PC-9 (cell line): ENCODE measurements at regions not wholly inside any gene's neighbourhood (a gene's known extent, or its start where the extent isn't known, plus 50 kb on each side); places are given as distances from the start of the nearest gene placed in this dataset.

Experiments used
- BruUV-seq: library from RNA; stranded (reverse); fragments of 400-500 nt; replicated peaks from 2 replicates; lab custom pipeline; 2021; lab: Mats Ljungman, UMichigan
- CTCF ChIA-PET: fragments of 300-600 bp; sonication (Branson Sonifier 250); formaldehyde crosslinking; loops from one replicate; lab custom pipeline; 2022; ENCODE audit warnings: antibody characterized with exemption; lab: Charles Lee
- POLR2A ChIA-PET: fragments of 300-600 bp; sonication (Branson Sonifier 250); formaldehyde crosslinking; loops from one replicate; lab custom pipeline; 2022; ENCODE audit warnings: antibody characterized with exemption; ENCODE audit not compliant: unreplicated experiment; lab: Charles Lee
- DNase-seq, 2 experiments: peaks; one replicate each; pipeline versions ENCODE4 v3.0.0 to v3.0.0-alpha.2; 2015 to 2022; ENCODE audit warnings: mixed read lengths in 1 of 2
- H2AFZ ChIP-seq: fragments of 200-600 bp; sonication (generic); 2 replicates; pipeline ENCODE4 v1.8.1; 2017; ENCODE audit warnings: antibody characterized with exemption
- H3F3A ChIP-seq: fragments of 200-600 bp; sonication (generic); 2 replicates; pipeline ENCODE4 v1.8.1; 2017; ENCODE audit warnings: antibody characterized with exemption, mild to moderate bottlenecking, low read depth; ENCODE audit not compliant: insufficient read depth
- H3K27ac ChIP-seq: fragments of 200-600 bp; sonication (generic); 2 replicates; pipeline ENCODE4 v1.6.1; 2016; ENCODE audit warnings: mixed run types
- H3K27me3 ChIP-seq: fragments of 200-600 bp; sonication (generic); 2 replicates; pipeline ENCODE4 v1.6.1; 2016; ENCODE audit warnings: low read depth, mixed run types; ENCODE audit not compliant: insufficient read depth
- H3K36me3 ChIP-seq: fragments of 200-600 bp; sonication (generic); 2 replicates; pipeline ENCODE4 v1.6.1; 2016; ENCODE audit warnings: low read depth, mixed run types
- H3K4me1 ChIP-seq: fragments of 200-600 bp; sonication (generic); replicated peaks from 2 replicates; pipeline ENCODE4 v1.6.1; 2016; ENCODE audit warnings: mixed run types; ENCODE audit not compliant: insufficient read depth
- H3K4me2 ChIP-seq: fragments of 200-600 bp; sonication (generic); 2 replicates; pipeline ENCODE4 v1.6.1; 2017; ENCODE audit warnings: mixed run types
- H3K4me3 ChIP-seq: fragments of 200-600 bp; sonication (generic); 2 replicates; pipeline ENCODE4 v1.6.1; 2016; ENCODE audit warnings: mixed run types
- H3K79me2 ChIP-seq: fragments of 200-600 bp; sonication (generic); 2 replicates; pipeline ENCODE4 v1.6.1; 2017; ENCODE audit warnings: low read depth, mixed run types
- H3K9me2 ChIP-seq: fragments of 200-600 bp; sonication (generic); 2 replicates; pipeline ENCODE4 v1.8.1; 2017; ENCODE audit warnings: mild to moderate bottlenecking; ENCODE audit not compliant: insufficient read depth
- H3K9me3 ChIP-seq: fragments of 200-600 bp; sonication (generic); 2 replicates; pipeline ENCODE4 v1.8.1; 2016; ENCODE audit warnings: low read depth; ENCODE audit not compliant: insufficient read depth
- H4K20me1 ChIP-seq: fragments of 200-600 bp; sonication (generic); 2 replicates; pipeline ENCODE4 v1.8.1; 2017; ENCODE audit not compliant: insufficient read depth
- EZH2 ChIP-seq: fragments of 200-600 bp; sonication (generic); IDR thresholded peaks from 2 replicates; pipeline ENCODE4 v1.8.0; 2017; ENCODE audit warnings: antibody characterized with exemption, low read depth
- intact Hi-C: fragments of 100-400 bp; cut with micrococcal nuclease; formaldehyde crosslinking; loops from one replicate; pipeline ENCODE4 v1.10.0; 2022; ENCODE audit not compliant: unreplicated experiment
- TF ChIP-seq, protein P1 (sequence below): fragments of 200-600 bp; sonication (generic); conservative IDR thresholded peaks from 2 replicates; pipeline ENCODE4 v1.6.1; 2017; ENCODE audit warnings: mixed run types, antibody characterized with exemption, mild to moderate bottlenecking, moderate library complexity

DNA sequence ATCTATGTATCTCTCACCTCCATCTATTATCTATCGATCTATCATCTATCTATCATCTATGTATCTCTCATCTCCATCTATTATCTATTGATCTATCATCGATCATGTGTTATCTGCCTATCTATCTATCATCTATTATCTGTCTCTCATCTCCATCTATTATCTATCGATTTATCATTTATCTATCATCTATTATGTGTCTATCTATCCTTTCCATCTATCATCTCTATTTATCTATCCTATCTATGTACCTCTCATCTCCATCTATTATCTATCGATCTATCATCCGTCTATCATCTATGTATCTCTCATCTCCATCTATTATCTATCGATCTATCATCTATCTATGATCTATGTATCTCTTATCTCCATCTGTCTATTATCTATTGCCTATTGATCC, 188.1 kb downstream of the ASMT start:
- H3K4me1 ChIP-seq: no peaks in the 10 kb centered on the region
- intact Hi-C loops: no loop called here
- H3K79me2 ChIP-seq: no peaks in the 10 kb centered on the region
- ChIA-PET CTCF (no interaction called here), POLR2A (no interaction called here)
- H3F3A ChIP-seq: peaks cover 7% of the 10 kb centered on the region
- H3K27me3 ChIP-seq: peaks cover 12% of the 10 kb centered on the region
- BruUV-seq: no TSS peak
- DNase-seq: no peak
- no peaks in the 10 kb centered on the region for H3K9me2 ChIP-seq
- H3K36me3 ChIP-seq: no peaks in the 10 kb centered on the region
- no peak overlapping the region for H3K27ac ChIP-seq
- H4K20me1 ChIP-seq: no peaks in the 10 kb centered on the region
- TF ChIP-seq, protein P1, sequence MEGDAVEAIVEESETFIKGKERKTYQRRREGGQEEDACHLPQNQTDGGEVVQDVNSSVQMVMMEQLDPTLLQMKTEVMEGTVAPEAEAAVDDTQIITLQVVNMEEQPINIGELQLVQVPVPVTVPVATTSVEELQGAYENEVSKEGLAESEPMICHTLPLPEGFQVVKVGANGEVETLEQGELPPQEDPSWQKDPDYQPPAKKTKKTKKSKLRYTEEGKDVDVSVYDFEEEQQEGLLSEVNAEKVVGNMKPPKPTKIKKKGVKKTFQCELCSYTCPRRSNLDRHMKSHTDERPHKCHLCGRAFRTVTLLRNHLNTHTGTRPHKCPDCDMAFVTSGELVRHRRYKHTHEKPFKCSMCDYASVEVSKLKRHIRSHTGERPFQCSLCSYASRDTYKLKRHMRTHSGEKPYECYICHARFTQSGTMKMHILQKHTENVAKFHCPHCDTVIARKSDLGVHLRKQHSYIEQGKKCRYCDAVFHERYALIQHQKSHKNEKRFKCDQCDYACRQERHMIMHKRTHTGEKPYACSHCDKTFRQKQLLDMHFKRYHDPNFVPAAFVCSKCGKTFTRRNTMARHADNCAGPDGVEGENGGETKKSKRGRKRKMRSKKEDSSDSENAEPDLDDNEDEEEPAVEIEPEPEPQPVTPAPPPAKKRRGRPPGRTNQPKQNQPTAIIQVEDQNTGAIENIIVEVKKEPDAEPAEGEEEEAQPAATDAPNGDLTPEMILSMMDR: no peak
- TF ChIP-seq EZH2: no peak
- H3K4me3 ChIP-seq: no peak overlapping the region
- peaks cover 9% of the 10 kb centered on the region; the same call in 1 of the 2 replicates for H3K9me3 ChIP-seq
- no peak overlapping the region for H2AFZ ChIP-seq
- no peak overlapping the region for H3K4me2 ChIP-seq

DNA sequence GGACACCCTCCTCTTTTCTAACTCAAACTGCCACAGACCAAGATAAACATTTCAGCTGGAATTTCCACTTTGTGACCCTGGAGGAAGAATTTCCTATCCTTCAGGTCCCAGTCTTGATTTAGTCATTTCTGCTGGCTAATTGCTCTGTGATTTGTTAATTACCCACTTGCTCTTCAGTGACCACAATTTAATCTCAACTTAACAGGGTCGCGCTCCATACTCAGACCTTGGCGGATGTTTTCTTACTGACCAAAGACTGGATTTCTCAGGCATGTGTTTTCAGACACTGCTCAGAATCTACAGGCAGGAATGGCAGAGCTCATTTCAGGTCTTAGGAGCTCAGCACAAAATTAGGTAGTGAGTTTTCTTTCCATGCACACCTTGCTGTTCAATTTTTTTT, 188.9 kb downstream of the ASMT start:
- BruUV-seq: no TSS peak

DNA sequence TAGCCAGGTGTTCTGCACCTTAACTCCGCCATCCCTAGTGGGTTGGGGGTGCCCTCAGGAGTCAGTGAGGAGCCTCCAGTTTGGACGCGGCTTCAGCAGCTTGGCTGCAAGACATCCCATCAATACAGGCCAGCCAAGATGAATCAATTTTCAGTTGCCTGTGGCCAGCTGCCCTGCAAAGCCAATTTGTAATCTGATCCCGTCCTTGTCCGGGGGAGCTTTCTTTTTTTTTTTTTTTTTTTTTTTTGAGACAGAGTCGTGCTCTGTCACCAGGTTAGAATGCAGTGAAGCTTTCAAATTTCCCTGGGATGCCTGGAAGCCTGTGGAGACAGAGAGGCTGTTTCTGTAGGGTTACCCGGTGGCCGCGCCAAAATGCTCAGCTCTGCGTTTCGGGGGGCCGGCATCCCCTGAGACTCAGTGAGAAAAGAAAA, 192.5 kb downstream of the ASMT start:
- Histone ChIP-seq H4K20me1 (no peaks in the 10 kb centered on the region), H3F3A (no peaks in the 10 kb centered on the region), H3K4me1 (no peaks in the 10 kb centered on the region), H3K27me3 (peaks cover 6% of the 10 kb centered on the region), H3K4me2 (no peak overlapping the region), H2AFZ (no peak overlapping the region), H3K27ac (no peak overlapping the region), H3K9me3 (0 out of 2 replicates have a peak, but pooled peaks cover 5% of the 10 kb centered on the region), H3K4me3 (no peak overlapping the region), H3K36me3 (no peaks in the 10 kb centered on the region), H3K79me2 (no peaks in the 10 kb centered on the region), H3K9me2 (no peaks in the 10 kb centered on the region)
- ChIA-PET POLR2A (no interaction called here), CTCF (no interaction called here)
- DNase-seq: no peak
- intact Hi-C loops: no loop called here
- no TSS peak for BruUV-seq
- no peak for TF ChIP-seq EZH2
- TF ChIP-seq, protein P1: no peak

More for the DNA sequence above, 188.9 kb downstream of the ASMT start:
- Histone ChIP-seq H3K79me2 (no peaks in the 10 kb centered on the region), H3K36me3 (no peaks in the 10 kb centered on the region), H3K4me2 (no peak overlapping the region), H3K9me2 (no peaks in the 10 kb centered on the region), H3F3A (peaks cover 7% of the 10 kb centered on the region), H2AFZ (no peak overlapping the region), H3K4me1 (no peaks in the 10 kb centered on the region), H3K27me3 (peaks cover 7% of the 10 kb centered on the region; the same call in 1 of the 2 replicates), H4K20me1 (no peaks in the 10 kb centered on the region), H3K27ac (no peak overlapping the region), H3K9me3 (peaks cover 9% of the 10 kb centered on the region; the same call in 1 of the 2 replicates), H3K4me3 (no peak overlapping the region)
- CTCF ChIA-PET: no interaction called here
- no peak for DNase-seq
- TF ChIP-seq EZH2: no peak
- TF ChIP-seq, protein P1: no peak
- POLR2A ChIA-PET: no interaction called here
- intact Hi-C loops: no loop called here
